ENCODE measurements at regions not wholly inside any gene's neighbourhood (a gene's known extent, or its start where the extent isn't known, plus 50 kb on each side); places are given as distances from the start of the nearest gene placed in this dataset.

DNA sequence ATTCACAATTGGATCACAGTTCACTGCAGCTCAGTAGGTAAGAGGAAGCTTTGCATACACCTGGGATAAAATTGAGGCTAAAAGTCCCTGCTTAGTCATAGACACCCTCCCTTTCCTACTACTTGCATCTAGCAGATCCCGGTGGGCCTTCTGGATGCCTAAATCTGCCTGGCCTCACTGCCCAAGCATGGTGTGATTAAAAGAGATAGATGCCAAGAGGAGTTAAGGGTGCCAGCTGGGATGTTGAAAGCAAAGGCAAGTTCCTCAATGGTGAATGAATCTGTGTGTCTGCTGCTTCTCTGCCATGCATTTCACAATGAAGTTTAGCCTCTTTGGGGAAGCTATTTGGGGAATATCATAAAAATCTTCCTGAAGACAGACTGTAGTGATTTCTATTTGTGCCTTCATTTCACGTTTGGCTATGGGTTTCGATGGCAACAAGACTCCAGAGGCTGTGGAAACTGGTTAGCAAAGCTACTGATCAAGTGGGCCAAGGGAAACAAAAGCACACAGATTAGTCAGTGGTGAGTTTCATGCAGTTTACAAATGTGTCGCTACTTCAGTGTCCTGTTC lies 534.0 kb downstream of the ANKRD50 start:
- no peaks in the 10 kb centered on the region for H3K27me3 ChIP-seq (ENCODE audit: insufficient read depth, low read length)
- no peak overlapping the region for H3K4me2 ChIP-seq (ENCODE audit: low read length)
- no peak for TF ChIP-seq EZH2 (IDR thresholded peaks at IDR 0.05; ENCODE audit: borderline replicate concordance, low read length)
- TF ChIP-seq, protein P1, sequence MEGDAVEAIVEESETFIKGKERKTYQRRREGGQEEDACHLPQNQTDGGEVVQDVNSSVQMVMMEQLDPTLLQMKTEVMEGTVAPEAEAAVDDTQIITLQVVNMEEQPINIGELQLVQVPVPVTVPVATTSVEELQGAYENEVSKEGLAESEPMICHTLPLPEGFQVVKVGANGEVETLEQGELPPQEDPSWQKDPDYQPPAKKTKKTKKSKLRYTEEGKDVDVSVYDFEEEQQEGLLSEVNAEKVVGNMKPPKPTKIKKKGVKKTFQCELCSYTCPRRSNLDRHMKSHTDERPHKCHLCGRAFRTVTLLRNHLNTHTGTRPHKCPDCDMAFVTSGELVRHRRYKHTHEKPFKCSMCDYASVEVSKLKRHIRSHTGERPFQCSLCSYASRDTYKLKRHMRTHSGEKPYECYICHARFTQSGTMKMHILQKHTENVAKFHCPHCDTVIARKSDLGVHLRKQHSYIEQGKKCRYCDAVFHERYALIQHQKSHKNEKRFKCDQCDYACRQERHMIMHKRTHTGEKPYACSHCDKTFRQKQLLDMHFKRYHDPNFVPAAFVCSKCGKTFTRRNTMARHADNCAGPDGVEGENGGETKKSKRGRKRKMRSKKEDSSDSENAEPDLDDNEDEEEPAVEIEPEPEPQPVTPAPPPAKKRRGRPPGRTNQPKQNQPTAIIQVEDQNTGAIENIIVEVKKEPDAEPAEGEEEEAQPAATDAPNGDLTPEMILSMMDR (IDR thresholded peaks at IDR 0.05; ENCODE audit: low read length) = no peak
- no peak overlapping the region for H3K4me3 ChIP-seq (ENCODE audit: low read depth, low read length, poor library complexity, severe bottlenecking)
- H4K20me1 ChIP-seq (ENCODE audit: insufficient read depth, low read length) = no peaks in the 10 kb centered on the region
- no peaks in the 10 kb centered on the region for H3K9me3 ChIP-seq (ENCODE audit: low read length)
- no peaks in the 10 kb centered on the region for H3K9me2 ChIP-seq (ENCODE audit: low read depth, low read length)
- H3F3A ChIP-seq (ENCODE audit: insufficient read depth, low read length) = no peaks in the 10 kb centered on the region
- no peaks in the 10 kb centered on the region for H3K36me3 ChIP-seq (ENCODE audit: insufficient read depth, low read length)
- H3K27ac ChIP-seq (ENCODE audit: low read depth, low read length, poor library complexity, severe bottlenecking) = no peak overlapping the region
- H3K9ac ChIP-seq (ENCODE audit: low read length) = no peak overlapping the region
- no peaks in the 10 kb centered on the region for H3K4me1 ChIP-seq (ENCODE audit: insufficient read depth, low read length, severe bottlenecking)
- no peak overlapping the region for H2AFZ ChIP-seq (ENCODE audit: low read length)
- no peaks in the 10 kb centered on the region for H3K79me2 ChIP-seq (ENCODE audit: insufficient read depth, low read length)

DNA sequence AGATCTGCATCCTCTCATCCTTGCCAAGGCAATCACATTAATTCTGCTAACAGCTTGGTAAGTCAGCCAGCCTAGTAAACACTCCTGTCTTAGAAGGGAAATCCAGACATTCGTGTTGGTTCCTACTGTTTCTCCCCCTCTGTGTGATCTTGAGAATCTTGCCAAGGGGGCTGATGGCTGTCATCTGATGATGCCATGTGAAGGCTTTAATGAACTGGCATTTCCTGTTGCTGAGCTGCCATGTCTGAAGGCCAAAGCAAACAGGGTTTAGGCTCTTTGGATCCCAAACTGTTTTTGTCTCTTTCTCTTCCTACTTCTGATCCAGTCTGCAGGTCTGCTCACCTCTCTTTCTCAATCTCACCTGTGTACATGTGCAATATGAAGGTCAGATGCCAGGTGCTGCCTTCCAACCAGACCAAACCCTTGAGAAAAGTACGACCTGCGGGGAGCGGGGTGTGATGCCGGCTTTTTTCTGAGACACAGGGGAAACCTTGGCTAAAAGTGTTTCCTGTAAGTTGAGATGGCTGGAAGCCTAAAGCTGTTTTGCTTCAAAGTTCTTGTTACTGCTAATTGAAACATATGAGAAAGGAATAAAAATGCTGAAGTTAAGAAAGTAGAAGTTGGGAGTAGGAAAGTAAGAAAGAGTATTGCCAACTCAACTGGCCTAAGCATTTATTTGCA lies 532.9 kb downstream of the ANKRD50 start:
- Histone ChIP-seq H4K20me1 (ENCODE audit: insufficient read depth, low read length) (no peaks in the 10 kb centered on the region), H3K4me3 (ENCODE audit: low read depth, low read length, poor library complexity, severe bottlenecking) (no peak overlapping the region), H3K9ac (ENCODE audit: low read length) (no peak overlapping the region), H3K9me2 (ENCODE audit: low read depth, low read length) (no peaks in the 10 kb centered on the region), H3K9me3 (ENCODE audit: low read length) (no peaks in the 10 kb centered on the region), H3K27ac (ENCODE audit: low read depth, low read length, poor library complexity, severe bottlenecking) (no peak overlapping the region), H3K27me3 (ENCODE audit: insufficient read depth, low read length) (no peaks in the 10 kb centered on the region), H3K4me2 (ENCODE audit: low read length) (no peak overlapping the region), H3K4me1 (ENCODE audit: insufficient read depth, low read length, severe bottlenecking) (no peaks in the 10 kb centered on the region), H2AFZ (ENCODE audit: low read length) (no peak overlapping the region), H3K36me3 (ENCODE audit: insufficient read depth, low read length) (no peaks in the 10 kb centered on the region), H3K79me2 (ENCODE audit: insufficient read depth, low read length) (no peaks in the 10 kb centered on the region), H3F3A (ENCODE audit: insufficient read depth, low read length) (no peaks in the 10 kb centered on the region)
- TF ChIP-seq, protein P1 (IDR thresholded peaks at IDR 0.05; ENCODE audit: low read length) = no peak
- no peak for TF ChIP-seq EZH2 (IDR thresholded peaks at IDR 0.05; ENCODE audit: borderline replicate concordance, low read length)

DNA sequence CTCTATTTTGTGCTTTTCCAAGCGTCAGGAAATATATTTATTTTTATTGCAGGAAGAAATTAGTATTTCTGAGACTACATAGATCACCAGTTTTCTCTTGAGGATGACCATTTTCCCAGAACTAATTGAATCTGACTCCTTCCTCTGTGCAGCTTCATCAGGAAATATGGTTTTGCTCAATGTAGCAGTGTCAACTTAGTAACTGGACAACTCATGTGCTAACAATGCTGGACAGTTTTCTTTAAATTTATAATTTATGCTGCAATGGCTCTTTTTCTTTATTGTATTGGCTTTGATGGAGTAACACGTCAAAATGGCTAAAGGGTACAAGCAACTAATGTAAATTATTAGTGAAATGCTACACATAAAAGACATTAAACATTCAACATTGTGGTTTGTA lies 531.5 kb downstream of the ANKRD50 start:
- Histone ChIP-seq H4K20me1 (ENCODE audit: insufficient read depth, low read length) (no peaks in the 10 kb centered on the region), H3K36me3 (ENCODE audit: insufficient read depth, low read length) (no peaks in the 10 kb centered on the region), H3K4me1 (ENCODE audit: insufficient read depth, low read length, severe bottlenecking) (no peaks in the 10 kb centered on the region), H2AFZ (ENCODE audit: low read length) (no peak overlapping the region), H3K27ac (ENCODE audit: low read depth, low read length, poor library complexity, severe bottlenecking) (no peak overlapping the region), H3F3A (ENCODE audit: insufficient read depth, low read length) (no peaks in the 10 kb centered on the region), H3K4me3 (ENCODE audit: low read depth, low read length, poor library complexity, severe bottlenecking) (no peak overlapping the region), H3K9ac (ENCODE audit: low read length) (no peak overlapping the region), H3K9me3 (ENCODE audit: low read length) (no peaks in the 10 kb centered on the region), H3K27me3 (ENCODE audit: insufficient read depth, low read length) (no peaks in the 10 kb centered on the region), H3K4me2 (ENCODE audit: low read length) (no peak overlapping the region), H3K9me2 (ENCODE audit: low read depth, low read length) (no peaks in the 10 kb centered on the region), H3K79me2 (ENCODE audit: insufficient read depth, low read length) (no peaks in the 10 kb centered on the region)
- TF ChIP-seq, protein P1 (IDR thresholded peaks at IDR 0.05; ENCODE audit: low read length) = no peak
- no peak for TF ChIP-seq EZH2 (IDR thresholded peaks at IDR 0.05; ENCODE audit: borderline replicate concordance, low read length)
